Fibroblast of lung (primary cell): ENCODE measurements at regions not wholly inside any gene's neighbourhood (a gene's known extent, or its start where the extent isn't known, plus 50 kb on each side); places are given as distances from the start of the nearest gene placed in this dataset.

Experiments
- DNase-seq, 2 donors: peaks; one replicate each; pipeline versions ENCODE4 v3.0.0 to v3.0.0-alpha.2; 2010; ENCODE audit warnings: low read depth in 2 of 2
- H2AFZ ChIP-seq: 2 replicates; pipeline ENCODE4 v1.5.1; 2012; ENCODE audit warnings: low read length, control low read depth, inconsistent platforms
- H3K27ac ChIP-seq: 2 replicates; pipeline ENCODE4 v1.5.1; 2011; ENCODE audit warnings: low read length, control low read depth; ENCODE audit not compliant: insufficient read depth
- H3K27me3 ChIP-seq: 2 replicates; pipeline ENCODE4 v1.5.1; 2011; ENCODE audit warnings: mild to moderate bottlenecking, low read length; ENCODE audit not compliant: control insufficient read depth, insufficient read depth
- H3K36me3 ChIP-seq: 2 replicates; pipeline ENCODE4 v1.5.1; 2011; ENCODE audit warnings: low read length; ENCODE audit not compliant: control insufficient read depth, insufficient read depth
- H3K4me1 ChIP-seq: 2 replicates; pipeline ENCODE4 v1.5.1; 2011; ENCODE audit warnings: low read length; ENCODE audit not compliant: control insufficient read depth, insufficient read depth; ENCODE audit errors: extremely low read depth
- H3K4me2 ChIP-seq: 2 replicates; pipeline ENCODE4 v1.5.1; 2011; ENCODE audit warnings: low read length, control low read depth; ENCODE audit not compliant: insufficient read depth; ENCODE audit errors: extremely low read depth
- H3K4me3 ChIP-seq, 4 experiments: fragments of 200-600 bp in 1 of 4; sonication (generic) in 1 of 4; replicated peaks in 1 of 4; 2 replicates each; pipeline ENCODE4 v1.5.1; 2011 to 2016; ENCODE audit warnings: low read length in 4 of 4, low read depth in 3 of 4, mild to moderate bottlenecking in 3 of 4, control low read depth in 2 of 4, inconsistent platforms in 1 of 4, mixed read lengths in 1 of 4; ENCODE audit not compliant: insufficient read depth in 1 of 4; ENCODE audit errors: control extremely low read depth in 1 of 4
- H3K79me2 ChIP-seq: 2 replicates; pipeline ENCODE4 v1.5.1; 2012; ENCODE audit warnings: mild to moderate bottlenecking, low read length, inconsistent platforms; ENCODE audit not compliant: control insufficient read depth, insufficient read depth
- H3K9ac ChIP-seq: 2 replicates; pipeline ENCODE4 v1.5.1; 2011; ENCODE audit warnings: mild to moderate bottlenecking, low read length, control low read depth; ENCODE audit not compliant: insufficient read depth
- H3K9me3 ChIP-seq: 2 replicates; pipeline ENCODE4 v1.5.1; 2012; ENCODE audit warnings: low read depth, low read length; ENCODE audit not compliant: control insufficient read depth, insufficient read depth
- H4K20me1 ChIP-seq: 2 replicates; pipeline ENCODE4 v1.5.1; 2011; ENCODE audit warnings: low read length; ENCODE audit not compliant: control insufficient read depth, insufficient read depth; ENCODE audit errors: extremely low read depth
- EZH2 ChIP-seq: IDR thresholded peaks from 2 replicates; pipeline ENCODE4 v1.5.1; 2012; ENCODE audit warnings: low read length, control low read depth, mild to moderate bottlenecking; ENCODE audit errors: missing control alignments
- TF ChIP-seq, protein P1 (sequence below), 2 donors: IDR thresholded peaks in 1 of 2; conservative IDR thresholded peaks in 1 of 2; 1 replicate in 1 of 2; 2 replicates in 1 of 2; pipeline ENCODE4 v1.5.1; 2011 to 2012; ENCODE audit warnings: low read length in 2 of 2, control low read depth in 1 of 2, inconsistent platforms in 1 of 2, low read depth in 1 of 2, mild to moderate bottlenecking in 1 of 2

DNA sequence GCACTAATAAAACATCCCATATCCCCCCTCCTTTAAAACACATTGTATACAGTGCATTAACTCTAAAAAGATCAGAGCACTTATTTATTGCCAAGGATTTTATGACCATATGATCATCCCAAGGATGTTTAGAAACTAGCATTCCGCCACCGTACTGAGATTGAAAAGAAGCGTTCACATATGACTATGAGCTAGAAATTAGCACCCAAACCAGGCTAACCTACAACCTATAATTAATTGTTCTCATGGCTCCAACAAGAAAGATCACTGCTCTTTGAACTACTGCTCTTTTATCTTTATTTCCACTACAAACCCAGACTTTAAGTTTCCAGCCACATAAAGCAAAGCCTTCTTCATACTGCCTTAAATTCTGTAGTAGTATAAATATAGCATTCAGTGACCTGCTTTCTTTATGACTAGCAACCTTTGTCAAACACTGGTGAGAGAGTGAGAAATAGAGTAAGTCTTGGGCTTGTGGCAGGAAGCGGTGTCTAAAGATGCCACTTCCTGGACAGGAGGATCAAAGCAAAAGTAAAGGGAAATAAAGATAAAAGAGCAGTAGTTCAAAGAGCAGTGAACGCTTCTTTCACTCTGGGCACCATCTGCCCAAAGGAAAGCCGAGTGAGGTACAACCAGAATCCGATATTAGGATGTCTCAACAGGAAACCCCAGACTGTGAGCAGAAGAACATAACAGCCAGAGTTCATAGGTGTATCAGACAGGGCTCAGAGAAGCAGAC is 151.1 kb upstream of the ERCC6L2 start:
- DNase-seq: no peak
- no peaks in the 10 kb centered on the region for H3K9me3 ChIP-seq
- H3K27ac ChIP-seq: no peak overlapping the region
- peaks cover 4% of the 10 kb centered on the region for H3K27me3 ChIP-seq
- H3K9ac ChIP-seq: no peak overlapping the region
- no peaks in the 10 kb centered on the region for H3K4me1 ChIP-seq
- H4K20me1 ChIP-seq: no peaks in the 10 kb centered on the region
- TF ChIP-seq, protein P1, sequence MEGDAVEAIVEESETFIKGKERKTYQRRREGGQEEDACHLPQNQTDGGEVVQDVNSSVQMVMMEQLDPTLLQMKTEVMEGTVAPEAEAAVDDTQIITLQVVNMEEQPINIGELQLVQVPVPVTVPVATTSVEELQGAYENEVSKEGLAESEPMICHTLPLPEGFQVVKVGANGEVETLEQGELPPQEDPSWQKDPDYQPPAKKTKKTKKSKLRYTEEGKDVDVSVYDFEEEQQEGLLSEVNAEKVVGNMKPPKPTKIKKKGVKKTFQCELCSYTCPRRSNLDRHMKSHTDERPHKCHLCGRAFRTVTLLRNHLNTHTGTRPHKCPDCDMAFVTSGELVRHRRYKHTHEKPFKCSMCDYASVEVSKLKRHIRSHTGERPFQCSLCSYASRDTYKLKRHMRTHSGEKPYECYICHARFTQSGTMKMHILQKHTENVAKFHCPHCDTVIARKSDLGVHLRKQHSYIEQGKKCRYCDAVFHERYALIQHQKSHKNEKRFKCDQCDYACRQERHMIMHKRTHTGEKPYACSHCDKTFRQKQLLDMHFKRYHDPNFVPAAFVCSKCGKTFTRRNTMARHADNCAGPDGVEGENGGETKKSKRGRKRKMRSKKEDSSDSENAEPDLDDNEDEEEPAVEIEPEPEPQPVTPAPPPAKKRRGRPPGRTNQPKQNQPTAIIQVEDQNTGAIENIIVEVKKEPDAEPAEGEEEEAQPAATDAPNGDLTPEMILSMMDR (conservative IDR thresholded peaks at IDR 0.05 in 1 of 2, IDR thresholded peaks at IDR 0.05 in 1 of 2; ENCODE audit: low read depth in 1 of 2, low read length in 2 of 2): no peak
- H3K4me2 ChIP-seq: no peak overlapping the region
- no peak overlapping the region for H2AFZ ChIP-seq
- H3K36me3 ChIP-seq: no peaks in the 10 kb centered on the region
- H3K4me3 ChIP-seq: no peak overlapping the region
- no peaks in the 10 kb centered on the region for H3K79me2 ChIP-seq

DNA sequence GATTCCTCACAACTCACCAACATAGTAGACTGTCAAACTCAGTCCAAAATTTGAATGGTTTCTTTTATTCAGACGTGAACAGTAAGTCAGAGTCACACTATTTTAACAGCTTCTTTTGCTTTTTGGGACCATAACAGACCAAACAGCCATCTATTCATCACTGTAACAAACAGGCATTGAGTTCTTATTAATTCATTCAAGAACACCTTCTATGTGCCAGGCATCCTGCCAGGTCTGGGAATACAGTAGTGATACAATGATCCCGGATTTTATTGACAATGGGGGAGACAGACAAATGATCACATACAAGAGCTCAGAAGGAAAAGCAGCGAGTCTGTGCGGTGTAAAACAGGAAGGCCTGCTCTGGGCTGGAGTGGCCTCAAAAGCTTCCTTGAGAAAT is 153.3 kb upstream of the ERCC6L2 start:
- Histone ChIP-seq H3K9ac (no peak overlapping the region), H3K27ac (no peak overlapping the region), H3K79me2 (no peaks in the 10 kb centered on the region), H3K4me2 (no peak overlapping the region), H3K9me3 (no peaks in the 10 kb centered on the region), H3K4me1 (no peaks in the 10 kb centered on the region), H4K20me1 (no peaks in the 10 kb centered on the region), H2AFZ (no peak overlapping the region), H3K4me3 (no peak overlapping the region), H3K36me3 (no peaks in the 10 kb centered on the region), H3K27me3 (peaks cover 4% of the 10 kb centered on the region)
- no peak for TF ChIP-seq EZH2
- TF ChIP-seq, protein P1 (conservative IDR thresholded peaks at IDR 0.05 in 1 of 2, IDR thresholded peaks at IDR 0.05 in 1 of 2; ENCODE audit: low read depth in 1 of 2, low read length in 2 of 2): no peak
- DNase-seq: no peak

DNA sequence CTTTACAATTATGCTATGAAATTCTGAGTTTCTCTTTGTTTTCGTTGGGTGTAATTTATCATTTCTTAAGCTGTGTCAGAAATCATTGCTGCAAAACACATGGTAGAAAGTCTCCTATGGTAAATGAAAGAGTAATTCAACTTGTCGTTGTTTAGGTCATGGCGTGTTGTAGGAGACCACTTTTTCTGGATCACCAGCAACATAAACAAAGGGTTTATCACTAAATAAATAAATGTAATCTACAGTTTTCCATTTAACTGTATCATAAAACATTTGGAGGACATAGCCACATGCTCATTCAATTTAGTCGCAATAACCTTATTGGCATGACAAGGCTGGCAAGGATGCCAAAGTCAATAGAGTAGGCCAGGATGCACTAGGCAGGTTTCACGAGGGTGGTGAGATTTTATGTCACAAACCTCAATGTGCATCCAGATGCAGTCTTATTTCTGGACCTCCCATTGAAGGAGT is 154.4 kb upstream of the ERCC6L2 start:
- TF ChIP-seq, protein P1 (conservative IDR thresholded peaks at IDR 0.05 in 1 of 2, IDR thresholded peaks at IDR 0.05 in 1 of 2; ENCODE audit: low read depth in 1 of 2, low read length in 2 of 2): no peak
- TF ChIP-seq EZH2: no peak
- H4K20me1 ChIP-seq: no peaks in the 10 kb centered on the region
- peaks cover 4% of the 10 kb centered on the region for H3K27me3 ChIP-seq
- no peaks in the 10 kb centered on the region for H3K79me2 ChIP-seq
- no peaks in the 10 kb centered on the region for H3K9me3 ChIP-seq
- no peak overlapping the region for H2AFZ ChIP-seq
- H3K4me3 ChIP-seq: no peak overlapping the region
- H3K4me2 ChIP-seq: no peak overlapping the region
- DNase-seq: no peak
- no peaks in the 10 kb centered on the region for H3K36me3 ChIP-seq
- no peak overlapping the region for H3K9ac ChIP-seq
- H3K27ac ChIP-seq: no peak overlapping the region
- H3K4me1 ChIP-seq: no peaks in the 10 kb centered on the region
